Vagina (tissue), 2 donors: ENCODE measurements at regions not wholly inside any gene's neighbourhood (a gene's known extent, or its start where the extent isn't known, plus 50 kb on each side); places are given as distances from the start of the nearest gene placed in this dataset.

Experiments used
- DNase-seq, 2 donors: peaks; one replicate each; pipeline ENCODE4 v3.0.0-alpha.2; 2017; ENCODE audit errors: extremely low spot score in 2 of 2
- H3K27ac ChIP-seq: fragments of 200-600 bp; sonication (generic); one replicate; pipeline ENCODE4 v1.5.1; 2019
- H3K27me3 ChIP-seq: fragments of 200-600 bp; sonication (generic); one replicate; pipeline ENCODE4 v1.5.1; 2019
- H3K36me3 ChIP-seq, 2 donors: fragments of 200-600 bp; sonication (generic); one replicate each; pipeline ENCODE4 v1.5.1; 2017 to 2019
- H3K4me1 ChIP-seq: fragments of 200-600 bp; sonication (generic); one replicate; pipeline ENCODE4 v1.5.1; 2019
- H3K4me3 ChIP-seq, 2 donors: fragments of 200-600 bp; sonication (generic); 1 replicate in 1 of 2; 2 replicates in 1 of 2; pipeline ENCODE4 v1.5.1; 2016 to 2019
- H3K9me3 ChIP-seq: fragments of 200-600 bp; sonication (generic); one replicate; pipeline ENCODE4 v1.5.1; 2019
- POLR2A ChIP-seq, 2 donors: fragments of 450-650 bp; IDR thresholded peaks; one replicate each; pipeline ENCODE4 v1.6.1; 2017; ENCODE audit warnings: antibody characterized with exemption in 2 of 2, mild to moderate bottlenecking in 2 of 2, moderate library complexity in 2 of 2
- POLR2AphosphoS5 ChIP-seq, 2 donors: sonication (generic); formaldehyde crosslinking; IDR thresholded peaks; one replicate each; pipeline ENCODE4 v1.9.0; 2017; ENCODE audit warnings: antibody characterized with exemption in 2 of 2, mild to moderate bottlenecking in 2 of 2, low read depth in 1 of 2; ENCODE audit not compliant: insufficient read depth in 1 of 2
- intact Hi-C: fragments of 100-400 bp; cut with DNase I; formaldehyde crosslinking; loops from one replicate; pipeline ENCODE4 v1.15.1; 2023
- TF ChIP-seq, protein P1 (sequence below), 3 experiments: fragments of 450-650 bp in 2 of 3; fragments of 200-600 bp in 1 of 3; sonication (generic) in 1 of 3; IDR thresholded peaks; one replicate each; pipeline ENCODE4 v1.5.1; 2017 to 2019; ENCODE audit warnings: antibody characterized with exemption in 3 of 3, mild to moderate bottlenecking in 2 of 3, moderate library complexity in 2 of 3

DNA sequence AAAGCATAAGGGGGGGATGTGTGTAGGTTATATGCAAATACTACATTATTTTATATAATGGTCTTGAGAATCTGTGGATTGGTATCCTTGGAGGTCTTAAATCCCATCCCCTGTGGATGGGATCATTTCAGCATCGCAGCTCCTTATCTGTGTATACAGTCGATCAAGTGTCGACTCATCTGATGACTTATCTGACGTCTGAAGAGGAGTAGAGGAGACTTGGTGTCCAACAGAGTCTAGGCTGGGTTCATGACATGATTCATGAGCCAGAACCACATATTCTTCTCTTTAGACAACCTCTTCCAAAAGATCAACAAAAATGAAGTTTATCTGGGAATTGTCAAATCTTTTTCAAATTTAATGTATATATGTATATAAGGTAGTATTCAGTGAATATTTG, 220.7 kb downstream of the NR2F2 start:
- Histone ChIP-seq H3K27ac (no peak overlapping the region), H3K4me1 (no peaks in the 10 kb centered on the region), H3K4me3 (no peak overlapping the region), H3K27me3 (no peaks in the 10 kb centered on the region), H3K36me3 (no peaks in the 10 kb centered on the region), H3K9me3 (no peaks in the 10 kb centered on the region)
- intact Hi-C loops: no loop called here
- DNase-seq: no peak
- TF ChIP-seq POLR2AphosphoS5 (IDR thresholded peaks at IDR 0.05; ENCODE audit: insufficient read depth in 1 of 2, low read depth in 1 of 2) (no peak), POLR2A (IDR thresholded peaks at IDR 0.05) (no peak)
- TF ChIP-seq, protein P1, sequence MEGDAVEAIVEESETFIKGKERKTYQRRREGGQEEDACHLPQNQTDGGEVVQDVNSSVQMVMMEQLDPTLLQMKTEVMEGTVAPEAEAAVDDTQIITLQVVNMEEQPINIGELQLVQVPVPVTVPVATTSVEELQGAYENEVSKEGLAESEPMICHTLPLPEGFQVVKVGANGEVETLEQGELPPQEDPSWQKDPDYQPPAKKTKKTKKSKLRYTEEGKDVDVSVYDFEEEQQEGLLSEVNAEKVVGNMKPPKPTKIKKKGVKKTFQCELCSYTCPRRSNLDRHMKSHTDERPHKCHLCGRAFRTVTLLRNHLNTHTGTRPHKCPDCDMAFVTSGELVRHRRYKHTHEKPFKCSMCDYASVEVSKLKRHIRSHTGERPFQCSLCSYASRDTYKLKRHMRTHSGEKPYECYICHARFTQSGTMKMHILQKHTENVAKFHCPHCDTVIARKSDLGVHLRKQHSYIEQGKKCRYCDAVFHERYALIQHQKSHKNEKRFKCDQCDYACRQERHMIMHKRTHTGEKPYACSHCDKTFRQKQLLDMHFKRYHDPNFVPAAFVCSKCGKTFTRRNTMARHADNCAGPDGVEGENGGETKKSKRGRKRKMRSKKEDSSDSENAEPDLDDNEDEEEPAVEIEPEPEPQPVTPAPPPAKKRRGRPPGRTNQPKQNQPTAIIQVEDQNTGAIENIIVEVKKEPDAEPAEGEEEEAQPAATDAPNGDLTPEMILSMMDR (IDR thresholded peaks at IDR 0.05): no peak

DNA sequence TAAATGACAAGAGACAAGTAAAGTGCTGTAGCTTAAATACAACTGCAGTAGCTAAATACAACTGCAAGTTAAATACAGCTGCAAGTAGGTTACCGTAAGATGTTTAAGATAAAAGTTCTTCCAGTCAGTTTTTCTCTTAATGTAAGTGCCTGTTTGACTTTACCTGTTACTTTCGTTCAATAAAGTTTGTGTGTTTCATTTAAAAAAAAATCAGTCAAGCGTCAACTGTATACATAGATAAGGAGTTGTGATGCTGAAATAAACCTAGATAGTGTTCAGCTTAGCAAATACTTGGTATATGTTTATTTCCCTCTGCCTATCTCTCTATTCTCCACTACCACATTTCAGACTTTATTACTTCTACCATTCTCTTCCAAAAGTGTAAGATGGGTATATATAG, 221.2 kb downstream of the NR2F2 start:
- H3K9me3 ChIP-seq: no peaks in the 10 kb centered on the region
- TF ChIP-seq POLR2A (IDR thresholded peaks at IDR 0.05) (no peak), POLR2AphosphoS5 (IDR thresholded peaks at IDR 0.05; ENCODE audit: insufficient read depth in 1 of 2, low read depth in 1 of 2) (no peak)
- TF ChIP-seq, protein P1 (IDR thresholded peaks at IDR 0.05): no peak

DNA sequence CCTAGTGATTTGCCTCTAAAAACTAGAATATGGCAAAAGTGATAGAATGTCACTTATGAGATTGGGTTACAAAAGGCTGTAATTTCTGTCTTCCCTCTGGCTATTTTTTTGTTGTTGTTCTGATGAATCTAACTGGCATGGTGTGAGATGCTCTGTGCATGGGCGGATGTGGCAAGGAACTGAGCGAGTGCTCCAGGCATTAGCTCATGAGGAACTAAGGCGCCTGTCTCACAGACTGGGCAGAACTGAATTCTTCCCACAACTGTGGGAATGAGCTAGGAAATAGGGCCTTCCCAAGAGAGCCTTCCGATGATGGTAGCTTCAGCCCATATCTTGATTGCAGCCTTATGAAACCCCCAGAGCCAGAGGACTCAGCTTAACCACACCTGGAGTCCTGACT, 222.5 kb downstream of the NR2F2 start:
- Histone ChIP-seq H3K4me3 (no peak overlapping the region), H3K27me3 (no peaks in the 10 kb centered on the region), H3K36me3 (no peaks in the 10 kb centered on the region), H3K9me3 (no peaks in the 10 kb centered on the region), H3K27ac (no peak overlapping the region), H3K4me1 (no peaks in the 10 kb centered on the region)
- DNase-seq: no peak
- intact Hi-C loops: no loop called here
- TF ChIP-seq, protein P1 (IDR thresholded peaks at IDR 0.05): no peak
- no peak for TF ChIP-seq POLR2A (IDR thresholded peaks at IDR 0.05)
- no peak for TF ChIP-seq POLR2AphosphoS5 (IDR thresholded peaks at IDR 0.05; ENCODE audit: insufficient read depth in 1 of 2, low read depth in 1 of 2)

More for the DNA sequence above, 221.2 kb downstream of the NR2F2 start:
- H3K4me1 ChIP-seq: no peaks in the 10 kb centered on the region
- intact Hi-C loops: no loop called here
- no peaks in the 10 kb centered on the region for H3K27me3 ChIP-seq
- H3K27ac ChIP-seq: no peak overlapping the region
- no peak for DNase-seq
- H3K4me3 ChIP-seq: no peak overlapping the region
- H3K36me3 ChIP-seq: no peaks in the 10 kb centered on the region

DNA sequence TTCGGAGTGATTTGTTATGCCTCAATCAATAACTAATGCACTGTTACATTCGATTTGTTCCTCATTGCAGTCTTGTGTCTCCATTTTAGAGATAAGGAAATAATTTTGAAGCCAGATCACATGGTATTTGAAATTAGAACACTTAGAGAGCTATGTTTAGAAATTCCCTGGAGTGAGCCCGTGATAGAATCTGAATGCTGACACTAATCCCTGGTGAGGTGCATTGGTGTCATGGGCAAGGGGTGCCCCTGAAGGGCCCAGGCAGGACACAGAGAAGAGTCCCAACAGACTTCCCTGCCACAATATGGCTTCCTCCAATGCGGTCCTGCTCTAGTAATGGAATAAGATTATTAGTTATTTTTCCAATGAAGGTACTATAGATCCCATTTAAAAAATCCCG, 223.0 kb downstream of the NR2F2 start:
- no peaks in the 10 kb centered on the region for H3K36me3 ChIP-seq

DNA sequence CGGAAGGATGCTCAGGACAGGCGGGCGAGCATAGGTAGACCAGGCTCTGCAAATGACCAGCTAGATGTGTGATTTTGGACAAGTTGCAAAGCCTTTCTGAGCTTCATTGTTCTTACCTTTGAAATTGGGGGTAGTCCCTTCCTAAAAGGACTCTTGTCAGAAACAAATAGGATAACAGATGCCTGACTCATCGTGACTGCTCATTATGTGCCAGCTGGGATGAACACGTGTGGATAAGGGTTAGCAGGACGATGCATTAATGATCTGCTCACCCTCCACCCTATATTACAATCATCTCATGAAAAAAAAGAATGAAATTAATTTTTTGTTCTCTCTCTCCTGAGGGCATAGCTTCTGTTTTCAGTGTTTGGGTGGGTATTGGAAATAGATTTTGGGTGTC, 223.4 kb downstream of the NR2F2 start:
- Histone ChIP-seq H3K27ac (no peak overlapping the region), H3K4me3 (no peak overlapping the region), H3K27me3 (no peaks in the 10 kb centered on the region), H3K36me3 (no peaks in the 10 kb centered on the region), H3K9me3 (no peaks in the 10 kb centered on the region), H3K4me1 (no peaks in the 10 kb centered on the region)
- no peak for DNase-seq
- TF ChIP-seq, protein P1 (IDR thresholded peaks at IDR 0.05): no peak
- TF ChIP-seq POLR2A (IDR thresholded peaks at IDR 0.05) (no peak), POLR2AphosphoS5 (IDR thresholded peaks at IDR 0.05; ENCODE audit: insufficient read depth in 1 of 2, low read depth in 1 of 2) (no peak)
- intact Hi-C loops: no loop called here

More for the DNA sequence above, 223.0 kb downstream of the NR2F2 start:
- intact Hi-C loops: no loop called here
- no peaks in the 10 kb centered on the region for H3K9me3 ChIP-seq
- H3K27ac ChIP-seq: no peak overlapping the region
- TF ChIP-seq POLR2AphosphoS5 (IDR thresholded peaks at IDR 0.05; ENCODE audit: insufficient read depth in 1 of 2, low read depth in 1 of 2) (no peak), POLR2A (IDR thresholded peaks at IDR 0.05) (no peak)
- TF ChIP-seq, protein P1 (IDR thresholded peaks at IDR 0.05): no peak
- no peak for DNase-seq
- H3K4me1 ChIP-seq: no peaks in the 10 kb centered on the region
- H3K27me3 ChIP-seq: no peaks in the 10 kb centered on the region
- H3K4me3 ChIP-seq: no peak overlapping the region
